GOT3 (cell line): ENCODE measurements at regions not wholly inside any gene's neighbourhood (a gene's known extent, or its start where the extent isn't known, plus 50 kb on each side); places are given as distances from the start of the nearest gene placed in this dataset.

Source experiments
- DNase-seq: peaks from one replicate; lab custom pipeline; 2025; ENCODE audit warnings: mixed read lengths; lab: John Stamatoyannopoulos, UW

DNA sequence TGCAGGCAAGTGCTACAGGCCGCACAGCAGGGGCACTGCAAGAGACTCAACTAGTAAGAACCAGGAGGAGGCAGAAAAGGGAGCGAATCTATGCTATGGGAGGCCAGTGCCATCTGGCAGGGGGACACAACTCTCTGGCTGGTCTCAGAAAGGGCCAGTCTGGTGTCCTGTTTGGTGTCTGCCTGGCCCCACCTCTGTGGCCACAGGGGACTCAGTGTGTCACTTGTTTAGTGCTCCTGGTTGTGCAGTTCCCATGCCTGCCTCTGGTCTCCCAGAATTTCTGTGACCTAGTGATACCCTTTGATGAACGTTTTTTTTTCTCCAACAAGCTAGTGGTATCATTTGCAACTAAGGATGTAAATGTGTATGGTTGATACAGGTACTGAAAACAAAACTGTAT lies 59.2 kb upstream of the JCAD start:
- DNase-seq: no peak

DNA sequence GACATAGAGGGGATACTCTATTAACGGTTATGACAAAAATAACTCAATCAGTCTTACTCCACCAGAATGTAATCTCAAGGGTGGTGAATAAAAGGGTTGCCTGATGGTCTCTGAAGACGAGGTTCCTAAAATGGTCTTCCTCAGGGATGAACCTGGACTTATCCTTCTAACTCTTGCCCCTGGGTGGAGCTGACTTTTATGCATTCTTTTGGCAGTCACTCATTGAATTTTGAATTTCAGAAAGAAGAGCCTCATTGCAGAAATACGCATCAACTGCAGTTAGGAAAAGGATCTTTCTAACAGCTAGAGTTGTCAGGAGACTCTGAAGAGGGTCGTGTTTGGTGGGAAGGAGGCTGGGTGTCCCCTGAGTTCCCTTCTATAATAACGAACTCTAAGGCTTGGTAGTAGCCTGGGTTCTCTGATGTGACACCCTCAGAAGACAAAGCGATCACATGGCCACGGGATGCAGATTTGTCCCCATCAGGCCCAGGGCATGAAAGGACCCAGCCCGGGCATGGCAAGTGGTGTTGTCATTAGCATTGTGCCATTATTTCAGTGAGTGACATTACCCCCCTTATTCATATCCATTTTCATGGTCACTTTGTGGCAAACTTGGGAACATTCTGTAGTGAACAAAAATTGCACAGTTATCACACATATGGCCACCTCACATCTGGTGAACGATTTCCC lies 58.6 kb upstream of the JCAD start:
- no peak for DNase-seq

DNA sequence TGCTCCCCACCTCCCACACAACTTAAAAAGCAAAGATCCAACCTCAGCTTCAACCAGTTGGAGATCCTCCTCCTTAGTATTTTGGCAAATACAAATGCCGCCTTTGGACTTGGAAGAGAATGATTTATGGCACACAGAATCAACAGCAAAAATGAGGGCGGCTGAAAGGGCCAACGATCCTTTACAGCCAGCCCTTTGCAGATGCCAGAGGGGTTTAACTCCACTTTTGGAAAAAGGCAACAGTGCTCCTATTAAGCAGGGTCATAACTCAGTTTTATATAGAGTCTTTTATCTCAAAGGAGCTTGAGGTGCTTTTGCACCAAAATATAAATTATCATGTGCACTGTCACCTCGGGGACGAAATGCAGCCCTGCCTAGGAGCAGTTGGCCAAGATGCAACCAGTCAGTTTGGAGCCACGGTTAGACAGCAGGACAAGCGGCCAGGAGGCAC lies 56.7 kb upstream of the JCAD start:
- no peak for DNase-seq

DNA sequence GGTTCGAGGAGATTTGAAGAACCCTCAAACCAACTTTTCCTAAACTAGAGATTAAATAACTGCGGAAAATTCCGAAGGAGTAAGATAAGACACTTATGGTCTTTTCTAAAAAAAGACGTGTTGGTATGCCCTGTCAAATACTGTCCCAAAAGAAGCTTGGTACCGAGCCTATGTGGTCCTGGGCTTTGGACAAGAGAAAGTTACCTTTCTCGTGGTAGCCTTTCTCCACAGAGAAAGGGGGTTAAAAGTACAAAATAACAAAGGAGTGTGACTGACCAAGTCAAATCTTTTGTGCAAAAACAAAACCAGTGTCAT lies 56.2 kb upstream of the JCAD start:
- no peak for DNase-seq

DNA sequence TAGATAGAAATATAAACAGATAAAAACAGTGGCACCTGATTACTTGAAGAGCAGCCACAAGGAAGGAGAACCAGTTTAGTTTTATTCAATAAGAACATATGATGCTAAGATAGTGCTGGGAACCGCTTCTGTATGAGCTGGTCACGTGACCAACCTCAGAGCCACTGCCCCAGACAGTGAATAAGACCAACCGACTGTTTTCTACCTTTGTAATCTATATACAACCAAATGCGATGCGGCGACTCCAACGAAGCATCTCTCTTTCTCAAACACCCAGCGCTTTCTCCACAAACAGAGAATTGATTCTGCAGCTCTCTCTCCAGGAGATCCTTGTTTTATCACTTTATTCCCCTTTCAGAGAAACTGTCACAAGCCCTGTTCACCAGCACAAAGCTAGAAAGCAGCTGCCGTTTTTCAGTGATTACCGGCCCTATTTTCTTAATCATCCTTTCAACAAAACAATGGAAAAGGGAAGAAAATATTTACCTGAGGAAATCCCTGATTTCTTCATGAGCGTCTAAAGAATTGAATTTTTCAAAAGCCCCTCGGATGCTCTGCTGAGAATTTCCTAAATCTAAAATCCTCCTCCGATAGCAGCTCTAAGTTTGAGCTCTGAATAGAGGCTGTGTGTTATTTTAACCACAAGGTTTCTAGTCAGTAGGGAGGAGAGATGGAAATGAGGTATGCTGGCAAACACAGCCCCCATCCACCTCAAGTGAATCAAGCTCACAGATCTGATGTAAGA lies 55.7 kb upstream of the JCAD start:
- no peak for DNase-seq

DNA sequence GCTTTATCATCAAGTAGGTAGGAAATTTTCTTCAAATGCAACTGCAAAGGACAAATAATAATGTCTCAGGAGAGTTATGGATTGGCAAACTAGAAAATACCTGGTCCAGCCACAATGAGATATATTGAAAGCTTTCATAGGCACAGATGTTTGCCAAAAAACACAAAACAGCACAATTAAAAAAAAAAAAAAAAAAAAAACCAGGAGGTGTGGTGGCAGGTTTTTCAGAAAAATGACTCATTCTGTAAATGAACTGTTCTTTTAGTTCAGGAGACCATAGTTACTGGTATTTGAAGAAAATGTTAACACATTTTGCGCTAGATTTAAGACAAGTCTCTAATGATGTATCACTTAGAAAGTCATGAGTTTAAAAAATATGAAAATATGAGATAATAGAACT lies 55.0 kb upstream of the JCAD start:
- DNase-seq: no peak

DNA sequence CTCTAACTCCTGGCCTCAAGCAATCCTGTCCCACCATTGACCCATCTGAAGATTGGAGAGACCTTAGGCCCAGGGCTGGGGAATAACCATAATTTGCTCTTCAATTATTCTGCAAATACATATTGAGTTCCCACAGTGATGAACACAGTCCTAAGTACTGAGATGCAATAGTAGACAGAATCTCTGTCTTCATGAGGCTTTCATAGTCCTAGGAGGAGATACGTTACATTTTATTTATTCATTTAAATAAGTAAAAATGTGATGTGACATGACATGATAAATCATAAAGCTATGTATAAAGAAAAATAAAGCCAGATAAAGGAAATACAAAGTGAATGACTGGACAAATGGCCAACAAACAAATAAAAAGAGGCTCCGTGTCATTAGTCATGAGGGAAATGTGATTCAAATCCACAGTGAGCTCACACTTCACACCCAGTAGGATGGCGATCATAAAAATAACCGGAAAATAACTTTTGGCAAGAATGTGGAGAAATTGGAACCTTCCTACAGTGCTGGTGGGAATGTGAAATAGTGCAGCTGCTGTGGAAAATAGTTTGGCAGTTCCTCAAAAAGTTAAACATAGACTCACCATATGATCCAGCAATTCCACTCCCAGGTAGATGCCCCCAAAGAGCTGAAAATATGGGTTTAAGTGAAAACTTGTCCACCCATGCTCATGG lies 52.1 kb upstream of the JCAD start:
- no peak for DNase-seq
